ENCODE measurements at regions not wholly inside any gene's neighbourhood (a gene's known extent, or its start where the extent isn't known, plus 50 kb on each side); places are given as distances from the start of the nearest gene placed in this dataset.

GRCh38 chr4:42326524-42326923, 70.8 kb upstream of the SHISA3 start:
- H3K4me1 ChIP-seq (ENCODE audit: control insufficient read depth, insufficient read depth, low read length), result no peaks in the 10 kb centered on the region
- H3K4me3 ChIP-seq (ENCODE audit: low read length), result no peak overlapping the region
- no peak overlapping the region for H3K27ac ChIP-seq (ENCODE audit: low read length)
- DNase-seq, result no peak
- Mint-ChIP-seq H3K27ac (no peak overlapping the region), H3K4me1 (no peaks in the 10 kb centered on the region), H3K4me3 (no peak overlapping the region), H3K36me3 (no peaks in the 10 kb centered on the region), H3K9me3 (peaks cover 0 to 2% of the 10 kb centered on the region in 2 donors), H3K27me3 (ENCODE audit: low read depth in 2 of 2) (peaks cover under 1 to 2% of the 10 kb centered on the region in 2 donors)
- no peaks in the 10 kb centered on the region for H3K9me3 ChIP-seq (ENCODE audit: control insufficient read depth, insufficient read depth, low read length)
- no peaks in the 10 kb centered on the region for H3K36me3 ChIP-seq (ENCODE audit: control insufficient read depth, insufficient read depth, low read length)
- TF ChIP-seq CTCF (IDR thresholded peaks at IDR 0.05), result no peak
- intact Hi-C loops (cut with micrococcal nuclease), result no loop called here
- no peaks in the 10 kb centered on the region for H3K27me3 ChIP-seq (ENCODE audit: control insufficient read depth, insufficient read depth, low read length)
- WGBS (ENCODE audit: insufficient coverage), result 93% methylated on average over 2 of the region's 2 CpGs
- ATAC-seq, result no peak

- H3K4me1 Mint-ChIP-seq, result no peaks in the 10 kb centered on the region
- H3K27me3 Mint-ChIP-seq (ENCODE audit: low read depth in 2 of 2), result peaks cover 0 to 2% of the 10 kb centered on the region in 2 donors
- H3K9me3 ChIP-seq (ENCODE audit: control insufficient read depth, insufficient read depth, low read length), result no peaks in the 10 kb centered on the region
- H3K4me3 Mint-ChIP-seq, result no peak overlapping the region
- H3K27ac ChIP-seq (ENCODE audit: low read length), result no peak overlapping the region
- intact Hi-C loops (cut with micrococcal nuclease), result no loop called here
- no peak overlapping the region for H3K27ac Mint-ChIP-seq
- H3K4me1 ChIP-seq (ENCODE audit: control insufficient read depth, insufficient read depth, low read length), result no peaks in the 10 kb centered on the region
- no peak overlapping the region for H3K4me3 ChIP-seq (ENCODE audit: low read length)
- no peaks in the 10 kb centered on the region for H3K36me3 ChIP-seq (ENCODE audit: control insufficient read depth, insufficient read depth, low read length)
- no peaks in the 10 kb centered on the region for H3K27me3 ChIP-seq (ENCODE audit: control insufficient read depth, insufficient read depth, low read length)
- ATAC-seq, result no peak
- H3K9me3 Mint-ChIP-seq, result peaks cover 0 to 2% of the 10 kb centered on the region in 2 donors
- DNase-seq, result no peak
- TF ChIP-seq CTCF (IDR thresholded peaks at IDR 0.05), result no peak
- WGBS (ENCODE audit: insufficient coverage), result 93% methylated on average over 4 of the region's 4 CpGs
- no peaks in the 10 kb centered on the region for H3K36me3 Mint-ChIP-seq
Observed at GRCh38 chr4:42327323-42327722, 70.0 kb upstream of the SHISA3 start.

- intact Hi-C loops (cut with micrococcal nuclease), result no loop called here
- no peaks in the 10 kb centered on the region for H3K36me3 Mint-ChIP-seq
Observed at GRCh38 chr4:42328978-42329377, 68.3 kb upstream of the SHISA3 start.

More at GRCh38 chr4:42328978-42329377, 68.3 kb upstream of the SHISA3 start:
- Histone ChIP-seq H3K27me3 (ENCODE audit: control insufficient read depth, insufficient read depth, low read length) (no peaks in the 10 kb centered on the region), H3K4me1 (ENCODE audit: control insufficient read depth, insufficient read depth, low read length) (no peaks in the 10 kb centered on the region), H3K9me3 (ENCODE audit: control insufficient read depth, insufficient read depth, low read length) (no peaks in the 10 kb centered on the region), H3K27ac (ENCODE audit: low read length) (no peak overlapping the region), H3K36me3 (ENCODE audit: control insufficient read depth, insufficient read depth, low read length) (no peaks in the 10 kb centered on the region), H3K4me3 (ENCODE audit: low read length) (no peak overlapping the region)
- Mint-ChIP-seq H3K4me3 (no peak overlapping the region), H3K27ac (no peak overlapping the region), H3K4me1 (no peaks in the 10 kb centered on the region), H3K27me3 (ENCODE audit: low read depth in 2 of 2) (no peaks in the 10 kb centered on the region), H3K9me3 (peaks cover 0 to 2% of the 10 kb centered on the region in 2 donors)
- ATAC-seq (no peak), DNase-seq (no peak)
- WGBS (ENCODE audit: insufficient coverage), result 94% methylated on average over 2 of the region's 2 CpGs
- no peak for TF ChIP-seq CTCF (IDR thresholded peaks at IDR 0.05)

Measured in natural killer cell (primary cell).